ENCODE measurements at regions not wholly inside any gene's neighbourhood (a gene's known extent, or its start where the extent isn't known, plus 50 kb on each side); places are given as distances from the start of the nearest gene placed in this dataset.

- ChIA-PET CTCF (interaction anchor here (1.5 kb wide), 1 partner anchor 35 kb away, joined by 6 read pairs; no protein-coding TSS in a partner anchor), POLR2A (no interaction called here)
- Histone ChIP-seq H3K4me1 (ENCODE audit: control insufficient read depth in 1 of 2, insufficient read depth in 2 of 2, low read depth in 1 of 2, low read length in 1 of 2) (peaks cover 0 to 5% of the 10 kb centered on the region in 2 experiments; a peak in 3 of 4 replicates), H3K36me3 (replicated peaks in 1 of 2; ENCODE audit: control insufficient read depth in 1 of 2, insufficient read depth in 2 of 2, low read length in 1 of 2) (no peaks in the 10 kb centered on the region), H3K79me2 (ENCODE audit: insufficient read depth) (no peaks in the 10 kb centered on the region), H2AFZ (ENCODE audit: low read depth) (no peak overlapping the region), H3K27me3 (ENCODE audit: insufficient read depth) (no peaks in the 10 kb centered on the region), H3K9me2 (no peaks in the 10 kb centered on the region), H3K9ac (no peak overlapping the region), H3K4me3 (ENCODE audit: low read depth in 2 of 2, low read length in 1 of 2) (no peak overlapping the region), H3K4me2 (no peak overlapping the region), H3F3A (replicated peaks; ENCODE audit: insufficient read depth) (no peaks in the 10 kb centered on the region), H3K9me3 (no peaks in the 10 kb centered on the region), H3K27ac (ENCODE audit: low read depth in 2 of 2, low read length in 1 of 2) (no peak overlapping the region), H4K20me1 (ENCODE audit: insufficient read depth) (no peaks in the 10 kb centered on the region)
- DNase-seq = no peak
- 6% methylated on average over 3 of the region's 3 CpGs for WGBS (ENCODE audit: low lambda C conversion rate)
- TF ChIP-seq POLR2AphosphoS5 (IDR thresholded peaks at IDR 0.05; ENCODE audit: low read depth, low read length) (no peak), RFX5 (IDR thresholded peaks at IDR 0.05; ENCODE audit: low read length) (no peak), SMC3 (IDR thresholded peaks at IDR 0.05; ENCODE audit: low read depth, low read length) (no peak), FOXJ3 (CRISPR knock-in tag; IDR thresholded peaks at IDR 0.05) (no peak), FOXM1 (IDR thresholded peaks at IDR 0.05; ENCODE audit: low read depth) (no peak), TAF1 (IDR thresholded peaks at IDR 0.05; ENCODE audit: borderline replicate concordance, low read depth, low read length) (no peak), TEAD4 (IDR thresholded peaks at IDR 0.05; ENCODE audit: borderline replicate concordance, insufficient read depth) (no peak), ELF1 (IDR thresholded peaks at IDR 0.05) (no peak), MXI1 (IDR thresholded peaks at IDR 0.05; ENCODE audit: low read depth, low read length) (no peak), RXRA (IDR thresholded peaks at IDR 0.05; ENCODE audit: borderline replicate concordance, low read depth) (no peak), IRF3 (IDR thresholded peaks at IDR 0.05; ENCODE audit: low read depth, low read length) (no peak), GATA2 (CRISPR knock-in tag; IDR thresholded peaks at IDR 0.05) (no peak), USF2 (IDR thresholded peaks at IDR 0.05; ENCODE audit: borderline replicate concordance, low read depth, low read length) (no peak), ZBTB33 (IDR thresholded peaks at IDR 0.05; ENCODE audit: borderline replicate concordance, low read depth) (no peak), MEF2A (IDR thresholded peaks at IDR 0.05; ENCODE audit: borderline replicate concordance, low read depth) (no peak), EZH2phosphoT487 (IDR thresholded peaks at IDR 0.05; ENCODE audit: borderline replicate concordance, low read depth) (no peak), REST (IDR thresholded peaks at IDR 0.05; ENCODE audit: low read depth, low read length) (no peak)
- TF ChIP-seq, protein P1, sequence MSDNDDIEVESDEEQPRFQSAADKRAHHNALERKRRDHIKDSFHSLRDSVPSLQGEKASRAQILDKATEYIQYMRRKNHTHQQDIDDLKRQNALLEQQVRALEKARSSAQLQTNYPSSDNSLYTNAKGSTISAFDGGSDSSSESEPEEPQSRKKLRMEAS (IDR thresholded peaks at IDR 0.05; ENCODE audit: low read depth) = no peak
Observed at GRCh38 chr2:222353993-222354392, 55.2 kb upstream of the PAX3 start.

All from SK-N-SH (cell line).